Dendritic cell treated with granulocyte-macrophage colony-stimulating factor and Interleukin-4, amounts not matched to agents 40 ng/mL and 50 ng/mL, for 4 days (primary cell): ENCODE measurements at regions not wholly inside any gene's neighbourhood (a gene's known extent, or its start where the extent isn't known, plus 50 kb on each side); places are given as distances from the start of the nearest gene placed in this dataset.

ENCODE experiments used
- H3K27ac Mint-ChIP-seq: one replicate; pipeline ENCODE4 v1.8.0; 2022; ENCODE audit warnings: mild to moderate bottlenecking, mixed read lengths
- H3K27me3 Mint-ChIP-seq: one replicate; pipeline ENCODE4 v1.8.0; 2022; ENCODE audit warnings: mild to moderate bottlenecking, mixed read lengths
- H3K36me3 Mint-ChIP-seq: one replicate; pipeline ENCODE4 v1.8.0; 2022; ENCODE audit warnings: low read depth, mixed read lengths
- H3K4me1 Mint-ChIP-seq: one replicate; pipeline ENCODE4 v1.8.0; 2022; ENCODE audit warnings: low read depth, mixed read lengths
- H3K4me3 Mint-ChIP-seq: one replicate; pipeline ENCODE4 v1.8.0; 2022; ENCODE audit warnings: mild to moderate bottlenecking, moderate library complexity, mixed read lengths
- H3K9me3 Mint-ChIP-seq: one replicate; pipeline ENCODE4 v1.8.0; 2022; ENCODE audit warnings: mixed read lengths
- intact Hi-C: fragments of 100-400 bp; cut with micrococcal nuclease; formaldehyde crosslinking; loops from one replicate; pipeline ENCODE4 v1.15.0; 2022

- intact Hi-C loops: no loop called here
- H3K27ac Mint-ChIP-seq: no peak overlapping the region
- no peaks in the 10 kb centered on the region for H3K36me3 Mint-ChIP-seq
- peaks cover 28% of the 10 kb centered on the region for H3K9me3 Mint-ChIP-seq
- no peak overlapping the region for H3K4me3 Mint-ChIP-seq
- no peaks in the 10 kb centered on the region for H3K27me3 Mint-ChIP-seq
- H3K4me1 Mint-ChIP-seq: peaks cover 19% of the 10 kb centered on the region
Measured at GRCh38 chr3:34394978-34395748, 596.7 kb downstream of the PDCD6IP start.

GRCh38 chr3:34396288-34396687 lies 597.9 kb downstream of the PDCD6IP start:
- Mint-ChIP-seq H3K9me3 (peaks cover 39% of the 10 kb centered on the region), H3K4me1 (peaks cover 19% of the 10 kb centered on the region), H3K27me3 (no peaks in the 10 kb centered on the region), H3K27ac (no peak overlapping the region), H3K36me3 (no peaks in the 10 kb centered on the region), H3K4me3 (no peak overlapping the region)
- intact Hi-C loops: no loop called here

GRCh38 chr3:34396956-34397355 lies 598.5 kb downstream of the PDCD6IP start:
- Mint-ChIP-seq H3K27ac (no peak overlapping the region), H3K4me1 (peaks cover 19% of the 10 kb centered on the region), H3K4me3 (no peak overlapping the region), H3K36me3 (no peaks in the 10 kb centered on the region), H3K9me3 (peaks cover 44% of the 10 kb centered on the region), H3K27me3 (no peaks in the 10 kb centered on the region)
- intact Hi-C loops: no loop called here

DNA sequence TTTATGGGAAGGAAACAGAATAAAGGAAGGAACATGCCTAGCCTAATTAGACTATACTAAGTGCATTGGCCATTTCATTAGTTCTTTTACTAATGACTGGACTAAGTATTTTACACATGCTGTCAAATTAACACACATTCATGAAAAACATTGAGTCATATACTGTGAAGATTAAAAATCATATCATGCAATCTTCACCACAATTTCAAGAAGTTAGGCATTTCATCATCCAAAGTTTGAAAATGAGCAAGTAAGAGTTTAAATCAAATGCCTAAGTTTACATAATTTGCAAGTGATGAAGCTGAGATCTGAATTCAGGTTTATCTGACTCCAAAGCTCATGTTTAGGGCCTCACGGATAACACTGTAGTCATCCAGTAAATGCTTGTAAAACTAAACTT lies 601.0 kb downstream of the PDCD6IP start:
- H3K27ac Mint-ChIP-seq: no peak overlapping the region
- intact Hi-C loops: no loop called here
- H3K4me1 Mint-ChIP-seq: peaks cover 12% of the 10 kb centered on the region
- H3K36me3 Mint-ChIP-seq: no peaks in the 10 kb centered on the region
- H3K9me3 Mint-ChIP-seq: peaks cover 28% of the 10 kb centered on the region
- H3K4me3 Mint-ChIP-seq: no peak overlapping the region
- H3K27me3 Mint-ChIP-seq: no peaks in the 10 kb centered on the region

DNA sequence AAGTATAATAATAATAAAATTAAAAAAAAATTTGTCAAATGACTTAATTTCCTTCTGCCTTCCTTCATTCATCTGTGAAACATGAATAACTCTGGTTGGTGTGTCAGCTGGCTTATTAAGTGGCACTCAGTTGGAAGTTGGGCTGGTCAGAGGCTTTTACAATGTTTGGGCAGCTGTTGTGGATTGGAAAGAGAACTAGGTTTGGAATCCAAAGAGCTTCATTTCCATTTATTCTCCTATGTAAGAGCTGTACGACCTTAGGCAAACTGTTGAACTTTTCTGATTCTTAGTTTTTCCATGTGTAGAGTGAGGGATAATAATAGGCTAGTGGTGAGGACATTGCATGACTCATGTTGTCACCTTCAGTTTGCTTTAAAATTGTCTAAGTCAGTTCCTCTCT lies 606.7 kb downstream of the PDCD6IP start:
- no peak overlapping the region for H3K27ac Mint-ChIP-seq
- no peaks in the 10 kb centered on the region for H3K36me3 Mint-ChIP-seq
- H3K9me3 Mint-ChIP-seq: peaks cover 16% of the 10 kb centered on the region
- H3K4me3 Mint-ChIP-seq: no peak overlapping the region
- H3K27me3 Mint-ChIP-seq: no peaks in the 10 kb centered on the region
- no peaks in the 10 kb centered on the region for H3K4me1 Mint-ChIP-seq
- intact Hi-C loops: no loop called here

DNA sequence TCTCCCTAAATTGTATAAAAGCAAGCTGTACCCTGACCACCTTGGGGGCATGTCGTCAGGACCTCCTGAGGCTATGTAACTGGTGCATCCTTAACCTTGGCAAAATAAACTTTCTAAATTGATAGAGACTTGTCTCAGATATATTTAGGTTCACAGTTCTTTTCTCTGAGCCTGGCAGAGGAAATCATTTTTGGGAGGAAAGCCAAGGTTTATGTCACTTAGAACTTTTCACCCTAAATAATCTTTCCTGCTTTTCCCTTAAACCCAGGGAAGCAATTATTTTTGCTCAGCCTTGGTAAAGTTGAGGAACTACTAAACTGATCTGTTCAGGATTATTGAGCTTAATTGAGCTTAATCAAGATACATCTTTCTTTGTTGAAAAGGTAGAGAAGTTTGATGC lies 608.9 kb downstream of the PDCD6IP start:
- Mint-ChIP-seq H3K27me3 (no peaks in the 10 kb centered on the region), H3K36me3 (no peaks in the 10 kb centered on the region), H3K4me3 (no peak overlapping the region), H3K9me3 (no peaks in the 10 kb centered on the region), H3K4me1 (no peaks in the 10 kb centered on the region), H3K27ac (no peak overlapping the region)
- intact Hi-C loops: no loop called here

- Mint-ChIP-seq H3K27ac (no peak overlapping the region), H3K4me3 (no peak overlapping the region)
- intact Hi-C loops: no loop called here
Measured at GRCh38 chr3:34408088-34408487, 609.7 kb downstream of the PDCD6IP start.

DNA sequence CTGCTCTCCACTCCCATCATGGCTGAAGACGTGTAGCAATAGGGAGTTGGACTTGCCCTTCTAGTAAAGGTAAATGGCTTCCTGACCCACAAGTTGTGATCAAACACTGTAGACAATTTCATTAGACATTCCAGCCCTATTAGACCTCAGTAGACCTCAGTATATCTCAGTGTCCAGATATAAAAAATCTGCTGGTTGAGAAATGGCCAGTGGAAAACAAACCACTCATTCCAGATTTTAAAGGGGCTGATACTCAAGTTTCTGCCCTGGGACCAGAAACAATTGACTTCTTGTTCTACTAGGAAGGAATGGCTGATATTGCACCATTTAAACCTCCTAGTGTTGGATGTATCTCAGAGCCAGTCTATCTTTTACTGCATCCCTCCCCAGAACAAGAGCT lies 613.2 kb downstream of the PDCD6IP start:
- no peaks in the 10 kb centered on the region for H3K9me3 Mint-ChIP-seq

More at GRCh38 chr3:34408088-34408487, 609.7 kb downstream of the PDCD6IP start:
- no peaks in the 10 kb centered on the region for H3K27me3 Mint-ChIP-seq
- no peaks in the 10 kb centered on the region for H3K4me1 Mint-ChIP-seq
- no peaks in the 10 kb centered on the region for H3K9me3 Mint-ChIP-seq
- H3K36me3 Mint-ChIP-seq: no peaks in the 10 kb centered on the region

GRCh38 chr3:34419801-34420200 lies 621.4 kb downstream of the PDCD6IP start:
- Mint-ChIP-seq H3K4me3 (no peak overlapping the region), H3K4me1 (no peaks in the 10 kb centered on the region), H3K9me3 (peaks cover 16% of the 10 kb centered on the region), H3K27ac (no peak overlapping the region), H3K27me3 (no peaks in the 10 kb centered on the region), H3K36me3 (no peaks in the 10 kb centered on the region)
- intact Hi-C loops: no loop called here

More for the DNA sequence above, 613.2 kb downstream of the PDCD6IP start:
- Mint-ChIP-seq H3K36me3 (no peaks in the 10 kb centered on the region), H3K4me3 (no peak overlapping the region), H3K4me1 (no peaks in the 10 kb centered on the region), H3K27me3 (no peaks in the 10 kb centered on the region), H3K27ac (no peak overlapping the region)
- intact Hi-C loops: no loop called here

GRCh38 chr3:34421762-34422161 lies 623.3 kb downstream of the PDCD6IP start:
- H3K4me3 Mint-ChIP-seq: no peak overlapping the region
- H3K27ac Mint-ChIP-seq: no peak overlapping the region
- H3K36me3 Mint-ChIP-seq: no peaks in the 10 kb centered on the region
- H3K9me3 Mint-ChIP-seq: peaks cover 16% of the 10 kb centered on the region
- no peaks in the 10 kb centered on the region for H3K27me3 Mint-ChIP-seq
- no peaks in the 10 kb centered on the region for H3K4me1 Mint-ChIP-seq
- intact Hi-C loops: no loop called here

DNA sequence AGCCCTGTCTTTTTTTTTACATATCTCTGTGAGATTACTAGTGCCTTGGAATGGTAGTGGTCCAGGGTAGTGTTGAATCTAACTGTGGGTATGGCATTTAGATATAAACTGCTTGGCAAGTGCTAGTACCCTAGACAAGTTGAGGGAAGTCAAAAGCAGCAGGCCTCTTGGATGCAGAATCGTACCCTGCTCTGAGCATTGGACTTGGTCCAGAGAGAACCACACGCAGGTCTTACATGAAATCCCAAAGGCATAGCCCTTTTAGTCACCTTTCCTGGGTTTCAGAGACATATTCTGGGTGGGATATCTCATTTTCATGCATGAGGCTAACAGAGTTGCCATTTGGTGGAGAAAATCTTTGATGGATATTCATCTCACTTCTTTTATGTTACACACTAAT lies 641.4 kb downstream of the PDCD6IP start:
- Mint-ChIP-seq H3K4me1 (no peaks in the 10 kb centered on the region), H3K4me3 (no peak overlapping the region)
- intact Hi-C loops: no loop called here

DNA sequence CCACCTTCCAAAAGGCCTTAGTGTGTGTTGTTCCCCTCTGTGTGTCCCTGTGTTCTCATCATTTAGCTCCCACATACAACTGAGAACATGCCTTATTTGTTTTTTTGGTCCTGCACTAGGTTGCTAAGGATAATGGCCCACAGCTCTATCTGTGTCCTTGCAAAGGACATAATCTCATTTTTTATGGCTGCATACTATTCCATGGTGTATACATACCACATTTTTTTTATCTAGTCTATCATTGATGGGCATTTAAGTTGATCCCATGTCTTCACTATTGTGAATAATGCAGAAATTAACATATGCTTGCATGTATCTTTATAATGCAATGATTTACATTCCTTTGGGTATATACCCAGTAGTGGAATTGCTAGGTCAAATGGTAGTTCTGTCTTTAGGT lies 645.7 kb downstream of the PDCD6IP start:
- H3K36me3 Mint-ChIP-seq: no peaks in the 10 kb centered on the region
- no peaks in the 10 kb centered on the region for H3K4me1 Mint-ChIP-seq
- H3K4me3 Mint-ChIP-seq: no peak overlapping the region
- no peaks in the 10 kb centered on the region for H3K27me3 Mint-ChIP-seq
- intact Hi-C loops: no loop called here
- H3K27ac Mint-ChIP-seq: no peak overlapping the region
- H3K9me3 Mint-ChIP-seq: peaks cover 63% of the 10 kb centered on the region

More for the DNA sequence above, 641.4 kb downstream of the PDCD6IP start:
- Mint-ChIP-seq H3K27ac (no peak overlapping the region), H3K9me3 (peaks cover 22% of the 10 kb centered on the region), H3K27me3 (no peaks in the 10 kb centered on the region), H3K36me3 (no peaks in the 10 kb centered on the region)

DNA sequence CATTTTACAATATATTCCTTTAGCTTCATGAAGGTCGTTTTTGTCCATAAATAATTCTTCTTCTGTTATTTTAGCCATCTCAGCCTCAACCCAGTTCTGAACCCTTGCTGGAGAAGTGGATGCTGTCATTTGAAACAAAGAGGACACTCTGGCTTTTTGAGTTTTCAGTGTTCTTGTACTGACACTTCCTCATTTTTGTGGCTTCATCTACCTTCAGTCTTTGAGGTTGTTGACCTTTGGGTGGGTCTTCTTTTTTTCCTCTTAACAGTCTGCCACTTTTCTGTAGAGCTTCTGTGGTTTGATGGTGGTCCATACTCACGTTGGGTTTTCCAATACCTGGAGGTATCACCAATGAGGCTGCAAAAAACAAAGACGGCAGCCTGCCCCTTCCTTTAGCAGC lies 650.9 kb downstream of the PDCD6IP start:
- Mint-ChIP-seq H3K9me3 (peaks cover 53% of the 10 kb centered on the region), H3K36me3 (no peaks in the 10 kb centered on the region), H3K4me1 (no peaks in the 10 kb centered on the region), H3K27ac (no peak overlapping the region), H3K27me3 (no peaks in the 10 kb centered on the region), H3K4me3 (no peak overlapping the region)
- intact Hi-C loops: no loop called here

- Mint-ChIP-seq H3K9me3 (peaks cover 25% of the 10 kb centered on the region), H3K4me3 (no peak overlapping the region), H3K36me3 (no peaks in the 10 kb centered on the region), H3K27me3 (no peaks in the 10 kb centered on the region), H3K27ac (no peak overlapping the region), H3K4me1 (no peaks in the 10 kb centered on the region)
- intact Hi-C loops: no loop called here
Measured at GRCh38 chr3:34463414-34463813, 665.0 kb downstream of the PDCD6IP start.

GRCh38 chr3:34464646-34465045 lies 666.2 kb downstream of the PDCD6IP start:
- intact Hi-C loops: no loop called here
- Mint-ChIP-seq H3K36me3 (no peaks in the 10 kb centered on the region), H3K27ac (no peak overlapping the region), H3K9me3 (peaks cover 22% of the 10 kb centered on the region), H3K4me1 (no peaks in the 10 kb centered on the region), H3K27me3 (no peaks in the 10 kb centered on the region), H3K4me3 (no peak overlapping the region)
